GM23338 (cell line): ENCODE measurements at regions not wholly inside any gene's neighbourhood (a gene's known extent, or its start where the extent isn't known, plus 50 kb on each side); places are given as distances from the start of the nearest gene placed in this dataset.

ENCODE experiments used
- ATAC-seq: fragments of 200-7000 bp; cut with Tn5 transposase; 3 replicates; pipeline ENCODE4 v1.9.1; 2020
- DNase-seq: peaks from one replicate; pipeline ENCODE4 v3.0.0-alpha.2; 2015; ENCODE audit warnings: low spot score
- H2AFZ ChIP-seq: fragments of 200-600 bp; sonication (generic); 2 replicates; pipeline ENCODE4 v1.8.0; 2016; ENCODE audit warnings: antibody characterized with exemption, mild to moderate bottlenecking, moderate library complexity
- H3F3A ChIP-seq: fragments of 200-600 bp; sonication (generic); replicated peaks from 2 replicates; pipeline ENCODE4 v1.8.0; 2017; ENCODE audit warnings: antibody characterized with exemption, mixed run types, low read depth
- H3K27ac ChIP-seq: fragments of 200-600 bp; sonication (generic); 2 replicates; pipeline ENCODE4 v1.6.1; 2016; ENCODE audit warnings: low read depth
- H3K27me3 ChIP-seq: fragments of 200-600 bp; sonication (generic); 2 replicates; pipeline ENCODE4 v1.8.0; 2016; ENCODE audit warnings: mild to moderate bottlenecking, mixed run types, moderate library complexity; ENCODE audit not compliant: insufficient read depth
- H3K36me3 ChIP-seq: fragments of 200-600 bp; sonication (generic); 2 replicates; pipeline ENCODE4 v1.8.0; 2016; ENCODE audit warnings: mild to moderate bottlenecking; ENCODE audit not compliant: insufficient read depth
- H3K4me1 ChIP-seq: fragments of 200-600 bp; sonication (generic); 2 replicates; pipeline ENCODE4 v1.8.0; 2016; ENCODE audit warnings: mild to moderate bottlenecking, moderate library complexity; ENCODE audit not compliant: insufficient read depth
- H3K4me2 ChIP-seq: fragments of 200-600 bp; sonication (generic); 2 replicates; pipeline ENCODE4 v1.7.1; 2017; ENCODE audit warnings: mixed run types
- H3K4me3 ChIP-seq: fragments of 200-600 bp; sonication (generic); 2 replicates; pipeline ENCODE4 v1.6.1; 2016; ENCODE audit warnings: mixed run types
- H3K79me2 ChIP-seq: fragments of 200-600 bp; sonication (generic); replicated peaks from 2 replicates; pipeline ENCODE4 v1.8.0; 2017; ENCODE audit warnings: mild to moderate bottlenecking; ENCODE audit not compliant: insufficient read depth
- H3K9me2 ChIP-seq: fragments of 200-600 bp; sonication (generic); 2 replicates; pipeline ENCODE4 v1.8.0; 2017; ENCODE audit not compliant: insufficient read depth
- H4K20me1 ChIP-seq: fragments of 200-600 bp; sonication (generic); replicated peaks from 2 replicates; pipeline ENCODE4 v1.8.0; 2017; ENCODE audit warnings: mild to moderate bottlenecking; ENCODE audit not compliant: insufficient read depth
- H3K27ac Mint-ChIP-seq: 2 replicates; pipeline ENCODE4 v1.8.0; 2020; ENCODE audit warnings: inconsistent platforms, mild to moderate bottlenecking, moderate library complexity, mixed read lengths
- H3K27me3 Mint-ChIP-seq: 3 replicates; pipeline ENCODE4 v1.8.0; 2022; ENCODE audit warnings: low read depth, mild to moderate bottlenecking, moderate library complexity, mixed read lengths, inconsistent platforms; ENCODE audit not compliant: insufficient read depth, poor library complexity
- H3K36me3 Mint-ChIP-seq: 3 replicates; pipeline ENCODE4 v1.8.0; 2021; ENCODE audit warnings: low read depth, mild to moderate bottlenecking, inconsistent platforms, moderate library complexity, mixed read lengths
- H3K4me1 Mint-ChIP-seq: 3 replicates; pipeline ENCODE4 v1.8.0; 2020; ENCODE audit warnings: mild to moderate bottlenecking, inconsistent platforms, mixed read lengths
- H3K4me3 Mint-ChIP-seq: 3 replicates; pipeline ENCODE4 v1.8.0; 2021; ENCODE audit warnings: moderate library complexity, mild to moderate bottlenecking, inconsistent platforms, mixed read lengths
- H3K9me3 Mint-ChIP-seq: 3 replicates; pipeline ENCODE4 v1.8.0; 2020; ENCODE audit warnings: moderate library complexity, mild to moderate bottlenecking, inconsistent platforms, mixed read lengths
- CREB1 ChIP-seq: fragments of 250-450 bp; sonication (Bioruptor Pico); IDR thresholded peaks from 2 replicates; pipeline ENCODE4 v1.5.0; 2020; ENCODE audit warnings: low read depth, mild to moderate bottlenecking, moderate library complexity
- CTCF ChIP-seq, 2 experiments: fragments of 200-600 bp in 1 of 2; sonication (generic) in 1 of 2; conservative IDR thresholded peaks; 2 replicates each; pipeline versions ENCODE4 v1.5.1 to v1.6.1; 2016 to 2017; ENCODE audit warnings: antibody characterized with exemption in 2 of 2, low read depth in 2 of 2, mild to moderate bottlenecking in 2 of 2, moderate library complexity in 1 of 2
- ETS1 ChIP-seq: IDR thresholded peaks from 2 replicates; pipeline ENCODE4 v1.6.1; 2016; ENCODE audit warnings: antibody characterized with exemption
- EZH2 ChIP-seq: fragments of 200-600 bp; sonication (generic); IDR thresholded peaks from one replicate; pipeline ENCODE4 v1.8.0; 2017; ENCODE audit warnings: antibody characterized with exemption, mild to moderate bottlenecking, low read depth; ENCODE audit not compliant: unreplicated experiment
- EZH2phosphoT487 ChIP-seq: fragments of 200-600 bp; sonication (generic); IDR thresholded peaks from one replicate; pipeline ENCODE4 v1.8.1; 2018; ENCODE audit warnings: antibody characterized with exemption; ENCODE audit not compliant: unreplicated experiment
- JUNB ChIP-seq: IDR thresholded peaks from one replicate; pipeline ENCODE4 v1.6.1; 2016; ENCODE audit warnings: antibody characterized with exemption; ENCODE audit not compliant: unreplicated experiment
- NANOG ChIP-seq: IDR thresholded peaks from 2 replicates; pipeline ENCODE4 v1.6.1; 2016; ENCODE audit warnings: antibody characterized with exemption, borderline replicate concordance
- POLR2AphosphoS5 ChIP-seq: IDR thresholded peaks from 2 replicates; pipeline ENCODE4 v1.6.1; 2016; ENCODE audit warnings: antibody characterized with exemption, low read depth
- REST ChIP-seq: IDR thresholded peaks from one replicate; pipeline ENCODE4 v1.6.1; 2018; ENCODE audit warnings: antibody characterized with exemption; ENCODE audit not compliant: unreplicated experiment
- STAT1 ChIP-seq: IDR thresholded peaks from one replicate; pipeline ENCODE4 v1.6.1; 2016; ENCODE audit warnings: antibody characterized with exemption; ENCODE audit not compliant: unreplicated experiment
- ZNF114 ChIP-seq: fragments of 250-450 bp; sonication (Bioruptor Pico); IDR thresholded peaks from 2 replicates; pipeline ENCODE4 v1.5.0; 2020; ENCODE audit warnings: mild to moderate bottlenecking, moderate library complexity
- ZNF331 ChIP-seq: fragments of 250-450 bp; sonication (Bioruptor Pico); IDR thresholded peaks from 2 replicates; pipeline ENCODE4 v1.5.0; 2020; ENCODE audit warnings: low read depth, mild to moderate bottlenecking, moderate library complexity
- ZNF462 ChIP-seq: fragments of 250-450 bp; sonication (Bioruptor Pico); IDR thresholded peaks from 2 replicates; pipeline ENCODE4 v1.5.0; 2020; ENCODE audit warnings: mild to moderate bottlenecking, moderate library complexity

- Histone ChIP-seq H3K36me3 (no peaks in the 10 kb centered on the region), H3K4me3 (no peak overlapping the region), H3K4me2 (no peak overlapping the region), H3K4me1 (no peaks in the 10 kb centered on the region), H3F3A (no peaks in the 10 kb centered on the region), H3K79me2 (no peaks in the 10 kb centered on the region), H2AFZ (no peak overlapping the region), H4K20me1 (no peaks in the 10 kb centered on the region), H3K9me2 (no peaks in the 10 kb centered on the region), H3K27me3 (no peaks in the 10 kb centered on the region), H3K27ac (no peak overlapping the region)
- Mint-ChIP-seq H3K4me3 (no peak overlapping the region), H3K27me3 (peaks cover 4% of the 10 kb centered on the region), H3K4me1 (no peaks in the 10 kb centered on the region), H3K36me3 (no peaks in the 10 kb centered on the region), H3K27ac (no peak overlapping the region), H3K9me3 (no peaks in the 10 kb centered on the region)
- DNase-seq (no peak), ATAC-seq (no peak)
- TF ChIP-seq EZH2phosphoT487 (no peak), JUNB (no peak), ZNF331 (CRISPR knock-in tag) (no peak), ZNF114 (CRISPR knock-in tag) (no peak), REST (no peak), EZH2 (no peak), CTCF (conservative IDR thresholded peaks at IDR 0.05; ENCODE audit: low read depth in 2 of 2) (no peak), POLR2AphosphoS5 (no peak), CREB1 (CRISPR knock-in tag) (no peak), ETS1 (no peak), STAT1 (no peak), NANOG (no peak), ZNF462 (no peak)
These were observed 85.3 kb downstream of the MATN1 start for GRCh38 chr1:30638086-30638485.
